GM18868 (cell line): ENCODE measurements at regions not wholly inside any gene's neighbourhood (a gene's known extent, or its start where the extent isn't known, plus 50 kb on each side); places are given as distances from the start of the nearest gene placed in this dataset.

Experiments
- ATAC-seq: cut with Tn5 transposase; IDR thresholded peaks from one replicate; pipeline ENCODE4 v1.9.1; 2021; ENCODE audit warnings: mild to moderate bottlenecking, moderate library complexity; ENCODE audit not compliant: unreplicated experiment

DNA sequence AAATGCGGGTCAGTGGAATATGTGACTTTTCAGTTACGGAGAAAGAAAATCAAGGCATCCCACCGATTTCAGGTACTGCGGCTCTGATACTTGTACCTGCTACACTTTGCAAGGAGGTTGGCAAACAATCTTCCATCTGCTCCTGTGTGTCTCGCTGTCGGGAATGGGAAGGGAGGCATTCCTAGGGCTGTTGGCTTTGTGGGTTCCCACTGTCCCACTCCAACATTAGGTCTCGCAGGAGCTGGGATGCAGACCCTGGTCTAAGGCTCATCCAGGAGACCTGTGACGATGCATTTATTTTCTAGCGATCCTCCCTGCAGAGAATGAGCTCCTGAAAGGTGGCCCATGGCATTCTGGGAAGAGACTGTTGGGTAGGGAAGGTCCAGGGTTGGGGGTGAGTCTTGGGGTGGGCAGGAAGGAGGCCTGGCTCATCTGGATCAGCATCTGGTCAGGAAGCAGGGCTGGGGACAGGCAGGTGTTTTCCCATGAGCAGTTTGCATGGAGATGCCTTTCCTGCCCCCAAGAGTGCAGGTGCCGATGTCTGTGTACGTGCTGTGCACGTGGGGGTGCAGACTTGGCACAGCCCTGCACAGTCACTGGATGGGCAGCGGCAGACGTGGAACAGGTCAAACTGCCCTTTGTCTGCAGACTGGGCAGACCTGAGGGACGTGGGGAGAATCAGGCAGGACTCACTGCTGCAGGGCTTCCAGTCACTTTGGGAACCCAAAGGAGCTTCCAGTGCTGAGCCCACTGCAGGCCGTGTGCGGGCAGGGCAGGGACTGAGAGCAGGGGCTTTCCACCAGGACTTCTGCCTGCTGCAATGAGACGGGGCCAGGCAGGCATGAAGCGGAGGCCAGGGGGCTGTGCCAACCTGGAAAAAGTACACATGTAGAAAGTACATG is 152.4 kb downstream of the TEX29 start:
- no peak for ATAC-seq

GRCh38 chr13:111474136-111475002 is 153.9 kb downstream of the TEX29 start:
- ATAC-seq: no peak

DNA sequence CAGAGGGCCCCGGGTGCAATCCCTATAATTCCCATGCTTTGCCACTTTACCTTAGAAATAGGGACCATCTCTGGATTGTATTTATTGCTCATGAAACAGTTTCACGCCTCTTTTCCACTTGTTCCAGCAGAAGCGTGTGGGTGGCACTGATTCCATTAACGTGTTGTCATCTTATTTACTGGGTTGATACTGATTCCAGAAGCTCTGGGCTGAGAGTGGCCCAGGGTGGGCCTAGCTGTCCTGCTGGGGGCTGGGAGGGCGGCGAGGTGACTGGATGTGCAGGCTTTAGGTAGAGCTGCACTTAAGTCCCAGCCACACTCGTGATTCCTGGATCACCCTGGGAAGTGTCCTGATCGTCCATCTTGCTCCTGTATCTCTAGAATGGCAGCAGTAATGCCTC is 155.0 kb downstream of the TEX29 start:
- ATAC-seq: no peak

DNA sequence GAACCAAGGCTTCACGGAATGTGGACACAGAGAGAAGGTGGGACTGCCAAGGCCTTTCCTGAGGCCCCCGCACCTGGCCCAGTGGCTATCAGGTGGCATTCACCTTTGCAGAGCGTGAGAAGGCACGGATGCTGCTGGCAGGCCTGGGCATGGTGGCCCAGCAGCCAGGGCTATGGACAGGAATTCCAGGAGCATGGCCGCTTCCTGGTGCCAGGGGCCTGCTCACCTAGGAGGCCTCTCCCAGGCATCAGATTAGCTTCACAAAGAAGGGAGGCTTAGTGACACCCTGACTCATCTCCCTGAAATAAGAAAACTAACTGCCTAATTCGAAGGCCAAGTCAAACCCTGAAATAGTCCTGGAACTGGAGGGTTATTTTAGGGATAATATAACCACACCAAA is 155.8 kb downstream of the TEX29 start:
- ATAC-seq: no peak

GRCh38 chr13:111479412-111479811 is 159.0 kb downstream of the TEX29 start:
- no peak for ATAC-seq

DNA sequence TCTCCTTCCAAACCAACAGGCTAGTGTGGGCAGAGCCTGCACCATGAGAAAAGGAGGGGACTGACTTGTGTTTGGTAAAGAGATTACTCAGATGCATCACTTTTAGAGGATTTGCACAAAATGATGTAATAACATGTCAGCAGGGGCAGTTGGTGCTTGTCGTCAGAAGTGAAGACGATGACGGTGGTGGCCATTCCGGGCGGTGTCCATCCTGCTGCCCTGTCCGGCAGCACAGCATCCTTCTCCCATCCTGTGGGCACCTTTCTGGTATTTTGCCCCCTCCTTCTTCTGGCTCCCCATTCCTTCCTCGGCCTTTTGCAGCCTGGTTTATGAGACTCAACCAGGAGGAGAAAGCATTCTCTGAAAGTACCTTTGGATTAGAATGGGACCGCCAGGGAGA is 160.1 kb downstream of the TEX29 start:
- no peak for ATAC-seq

GRCh38 chr13:111480976-111481375 is 160.5 kb downstream of the TEX29 start:
- no peak for ATAC-seq

DNA sequence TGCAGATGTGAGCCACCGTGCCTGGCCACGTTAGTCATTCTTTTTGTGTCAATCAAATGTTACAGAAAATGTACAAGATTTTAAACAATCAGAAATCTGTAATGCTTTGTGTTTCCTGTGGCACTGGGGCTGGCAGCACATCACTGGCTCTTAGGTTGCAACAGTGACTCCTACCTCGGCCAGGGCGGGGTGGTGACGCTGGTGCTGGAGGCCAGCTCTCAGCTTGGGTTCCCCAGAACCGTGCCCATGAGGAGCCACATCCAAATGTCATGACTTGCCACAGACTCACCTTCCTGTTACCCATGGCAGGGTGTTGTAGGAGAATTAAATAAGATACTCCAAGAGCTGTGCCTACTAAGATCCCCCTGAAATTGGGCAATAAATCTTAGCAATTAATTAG is 161.7 kb downstream of the TEX29 start:
- ATAC-seq: no peak

DNA sequence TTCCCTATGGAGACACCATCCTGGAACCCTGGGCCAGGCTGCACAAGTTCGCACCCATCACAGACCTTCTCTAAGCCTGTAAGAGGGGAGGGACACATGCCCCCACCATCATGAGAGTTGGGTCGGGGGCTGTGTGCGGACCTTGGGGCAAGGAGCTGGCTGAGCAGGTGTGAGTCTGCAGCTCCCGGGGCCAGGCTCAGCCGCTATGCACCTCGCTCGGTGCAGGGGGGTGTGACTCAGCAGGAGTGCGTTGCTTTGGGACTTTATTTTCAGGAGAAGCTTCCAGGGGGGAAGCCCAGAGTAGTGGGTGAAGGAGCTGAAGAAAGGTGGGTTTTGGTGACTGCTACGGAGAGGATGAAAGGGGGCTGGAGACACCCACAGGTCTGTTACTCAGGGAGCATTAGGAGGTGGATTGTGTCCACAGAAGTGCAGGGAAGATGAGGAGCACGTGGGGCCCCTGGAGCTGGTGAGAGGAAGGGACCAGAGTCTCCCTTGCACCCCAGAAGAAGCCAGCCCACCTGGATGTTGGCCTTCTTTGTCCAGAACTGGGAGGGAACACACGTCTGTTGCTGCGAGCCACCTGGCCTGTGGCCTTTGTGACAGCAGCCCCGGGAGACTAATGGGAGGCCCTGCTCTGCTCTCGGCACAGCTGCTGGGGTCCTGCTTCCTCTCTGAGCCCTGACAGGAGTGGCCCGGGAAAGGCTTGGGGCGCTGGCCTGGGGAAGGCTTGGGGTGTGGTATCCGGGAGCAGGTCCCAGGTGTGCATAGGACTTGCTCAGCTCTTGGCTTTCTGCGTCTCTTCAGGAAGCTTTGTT is 162.6 kb downstream of the TEX29 start:
- ATAC-seq: no peak

GRCh38 chr13:111483621-111483987 is 163.2 kb downstream of the TEX29 start:
- ATAC-seq: no peak

- ATAC-seq: no peak
Measured at GRCh38 chr13:111484141-111484925, 163.9 kb downstream of the TEX29 start.

DNA sequence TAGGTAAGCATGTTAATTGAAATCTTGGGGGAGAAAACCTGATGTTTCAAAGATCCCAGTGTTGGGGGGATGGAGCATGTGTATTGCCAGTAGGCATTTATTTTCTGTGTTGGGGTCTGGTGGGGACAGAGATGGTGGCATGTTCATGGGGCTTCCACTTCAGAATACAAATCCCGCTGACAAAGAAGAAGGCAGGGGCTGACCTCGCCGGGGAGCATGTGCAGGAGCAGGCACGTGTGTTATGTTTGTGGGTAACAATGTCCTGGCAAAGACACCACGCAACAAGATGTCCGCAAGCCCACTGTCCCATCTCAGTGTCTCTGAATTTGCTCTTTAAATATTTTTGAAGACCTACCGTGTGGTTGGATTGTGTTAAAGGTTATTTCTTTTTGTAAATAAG is 164.5 kb downstream of the TEX29 start:
- no peak for ATAC-seq

DNA sequence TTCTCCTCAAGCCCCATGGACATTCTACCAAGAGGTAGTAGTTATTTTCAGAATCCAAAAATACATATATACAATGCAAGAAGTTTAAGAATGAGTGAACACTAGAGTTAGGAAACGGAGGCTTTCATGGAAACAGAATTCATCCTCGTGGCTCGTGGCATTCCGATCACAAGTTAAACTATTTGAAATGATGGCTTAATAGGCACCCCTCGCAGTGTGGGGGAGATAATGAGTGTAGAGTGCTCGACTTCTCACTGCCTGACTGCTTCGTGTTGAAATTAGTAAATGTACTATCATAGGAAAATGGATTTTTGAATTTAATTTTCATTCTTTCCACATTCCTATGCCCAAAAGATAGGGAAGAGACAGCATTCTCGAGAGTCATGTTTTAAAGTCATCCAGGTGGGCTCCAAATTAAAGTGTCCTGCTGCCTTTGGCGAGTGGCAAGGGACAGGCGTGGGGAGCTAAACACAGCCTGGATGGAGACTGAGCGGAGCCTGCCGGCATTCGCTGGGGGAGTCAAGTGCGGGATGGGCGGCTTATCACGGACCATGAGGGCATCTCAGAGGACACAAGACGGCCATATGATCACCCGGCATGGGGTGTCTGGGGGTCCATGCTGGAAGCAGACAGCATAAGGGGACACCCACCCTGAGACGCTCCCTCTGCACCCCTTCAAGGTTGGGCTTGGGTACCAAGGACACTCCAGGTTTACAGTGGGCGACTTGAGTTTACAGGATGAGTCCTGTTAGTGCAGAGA is 165.2 kb downstream of the TEX29 start:
- no peak for ATAC-seq

DNA sequence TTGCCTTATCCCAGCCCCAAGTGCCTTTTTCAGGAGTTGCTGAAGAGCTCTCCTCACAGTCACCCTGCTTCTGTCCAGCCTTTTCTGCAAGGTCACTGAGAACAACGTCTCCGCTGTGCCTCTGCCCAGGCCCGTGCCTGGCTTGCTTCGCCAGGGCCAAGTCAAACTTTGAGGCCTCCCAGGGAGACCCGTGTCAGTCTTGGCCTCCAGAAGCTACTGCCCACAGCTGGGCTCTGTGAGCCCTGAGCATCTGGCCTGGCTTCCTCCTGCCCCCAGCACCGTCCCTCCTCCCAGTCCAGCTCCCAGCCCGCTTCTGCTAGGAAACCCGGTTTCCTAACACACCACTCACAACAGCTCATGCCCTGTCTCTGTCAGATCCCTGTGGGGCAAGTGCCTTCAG is 165.9 kb downstream of the TEX29 start:
- ATAC-seq: no peak

GRCh38 chr13:111486801-111487200 is 166.4 kb downstream of the TEX29 start:
- no peak for ATAC-seq

GRCh38 chr13:111488486-111489132 is 168.2 kb downstream of the TEX29 start:
- no peak for ATAC-seq

DNA sequence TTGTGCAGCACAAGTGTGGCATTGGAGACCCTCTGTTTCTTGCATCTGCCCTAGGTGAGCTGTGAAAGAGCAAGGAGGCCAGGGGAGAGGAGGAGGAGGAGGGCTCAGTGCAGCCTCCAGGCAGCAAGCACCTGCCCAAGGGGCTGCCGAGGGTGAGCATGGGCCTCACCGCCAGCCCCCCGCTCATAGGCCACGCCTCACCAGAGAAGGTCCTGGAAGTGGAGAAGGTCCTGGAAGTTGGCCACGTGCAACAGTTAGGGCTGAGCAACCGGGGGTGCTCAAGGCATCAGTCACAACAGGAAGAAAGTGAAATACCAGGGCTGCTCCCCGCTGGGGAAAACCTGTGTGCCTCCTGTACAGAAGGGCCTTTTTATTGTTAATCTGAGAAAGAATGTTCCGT is 168.9 kb downstream of the TEX29 start:
- no peak for ATAC-seq

- no peak for ATAC-seq
Measured at GRCh38 chr13:111490611-111491010, 170.2 kb downstream of the TEX29 start.

GRCh38 chr13:111491021-111491420 is 170.6 kb downstream of the TEX29 start:
- ATAC-seq: no peak
